22Rv1 (cell line): ENCODE measurements at regions not wholly inside any gene's neighbourhood (a gene's known extent, or its start where the extent isn't known, plus 50 kb on each side); places are given as distances from the start of the nearest gene placed in this dataset.

ENCODE experiments used
- ZFX ChIP-seq: fragments of 450-650 bp; IDR thresholded peaks from 2 replicates; pipeline ENCODE4 v1.6.1; 2017; ENCODE audit warnings: antibody characterized with exemption, borderline replicate concordance
- TF ChIP-seq, protein P1 (sequence below): fragments of 450-650 bp; IDR thresholded peaks from 2 replicates; pipeline ENCODE4 v1.5.1; 2017; ENCODE audit warnings: mild to moderate bottlenecking

DNA sequence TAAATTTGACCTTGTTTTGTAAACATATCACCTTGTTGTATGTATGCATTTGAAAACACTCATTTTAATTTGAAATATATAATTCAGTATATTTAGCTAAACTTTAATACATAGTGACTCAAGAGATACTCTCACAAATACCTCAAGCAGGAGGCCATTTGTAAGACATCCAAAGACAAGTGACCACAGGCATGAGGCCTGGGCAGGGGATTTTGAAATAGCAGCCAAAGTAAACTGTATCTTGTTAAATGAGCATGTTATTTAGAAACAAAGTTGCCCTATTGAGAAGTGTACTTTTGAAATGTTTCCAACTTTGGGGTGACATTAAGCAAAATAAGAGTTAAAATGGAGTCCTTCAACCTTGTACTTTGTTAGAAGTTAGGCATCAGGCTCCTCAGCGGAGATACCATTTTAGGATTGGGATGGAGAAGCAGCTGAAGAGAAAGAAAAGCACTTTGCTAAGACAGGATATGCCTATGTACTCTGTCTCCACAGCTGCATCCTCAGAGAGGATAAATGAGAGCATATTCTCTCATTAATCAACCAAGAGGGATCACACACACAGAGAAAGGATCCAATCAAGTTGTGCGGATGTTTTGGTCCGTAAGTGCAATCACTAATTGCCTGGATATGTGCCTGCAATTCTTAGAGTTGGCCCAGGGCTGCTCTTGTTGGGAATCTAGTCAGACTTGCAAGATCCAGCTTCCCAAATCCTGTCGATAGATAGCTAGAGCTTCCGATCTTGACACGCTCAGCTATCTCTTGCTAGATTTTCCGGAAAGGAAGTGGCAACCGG, 157.5 kb upstream of the HAPLN1 start:
- TF ChIP-seq, protein P1, sequence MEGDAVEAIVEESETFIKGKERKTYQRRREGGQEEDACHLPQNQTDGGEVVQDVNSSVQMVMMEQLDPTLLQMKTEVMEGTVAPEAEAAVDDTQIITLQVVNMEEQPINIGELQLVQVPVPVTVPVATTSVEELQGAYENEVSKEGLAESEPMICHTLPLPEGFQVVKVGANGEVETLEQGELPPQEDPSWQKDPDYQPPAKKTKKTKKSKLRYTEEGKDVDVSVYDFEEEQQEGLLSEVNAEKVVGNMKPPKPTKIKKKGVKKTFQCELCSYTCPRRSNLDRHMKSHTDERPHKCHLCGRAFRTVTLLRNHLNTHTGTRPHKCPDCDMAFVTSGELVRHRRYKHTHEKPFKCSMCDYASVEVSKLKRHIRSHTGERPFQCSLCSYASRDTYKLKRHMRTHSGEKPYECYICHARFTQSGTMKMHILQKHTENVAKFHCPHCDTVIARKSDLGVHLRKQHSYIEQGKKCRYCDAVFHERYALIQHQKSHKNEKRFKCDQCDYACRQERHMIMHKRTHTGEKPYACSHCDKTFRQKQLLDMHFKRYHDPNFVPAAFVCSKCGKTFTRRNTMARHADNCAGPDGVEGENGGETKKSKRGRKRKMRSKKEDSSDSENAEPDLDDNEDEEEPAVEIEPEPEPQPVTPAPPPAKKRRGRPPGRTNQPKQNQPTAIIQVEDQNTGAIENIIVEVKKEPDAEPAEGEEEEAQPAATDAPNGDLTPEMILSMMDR = no peak
- no peak for TF ChIP-seq ZFX
